ENCODE measurements at regions not wholly inside any gene's neighbourhood (a gene's known extent, or its start where the extent isn't known, plus 50 kb on each side); places are given as distances from the start of the nearest gene placed in this dataset.

GRCh38 chr15:60057554-60057953 is 53.4 kb downstream of the FOXB1 start:
- DNase-seq (ENCODE audit: low read depth in 4 of 4, low spot score in 2 of 4): no peak

DNA sequence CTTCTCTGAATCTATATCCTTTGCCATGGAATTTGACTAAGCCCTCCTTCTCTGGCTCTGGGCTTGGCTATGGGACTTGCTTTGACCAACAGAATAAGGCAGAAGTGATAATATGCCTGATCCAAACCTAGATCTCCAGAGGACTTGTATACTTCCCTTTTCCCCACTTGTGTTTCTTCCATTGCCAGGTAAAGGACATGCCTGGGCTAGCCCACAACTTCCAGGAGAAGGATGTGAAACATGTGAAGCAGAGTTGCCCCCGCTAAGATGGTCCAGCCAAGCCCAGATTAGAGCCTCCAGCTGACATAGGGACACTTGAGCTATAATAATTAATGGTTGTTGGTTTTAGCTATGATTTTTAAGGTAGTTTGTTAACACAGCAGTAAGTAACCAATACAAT is 55.1 kb downstream of the FOXB1 start:
- DNase-seq (ENCODE audit: low read depth in 4 of 4, low spot score in 2 of 4): no peak

GRCh38 chr15:60061758-60062157 is 57.6 kb downstream of the FOXB1 start:
- no peak for DNase-seq (ENCODE audit: low read depth in 4 of 4, low spot score in 2 of 4)

- DNase-seq (ENCODE audit: low read depth in 4 of 4, low spot score in 2 of 4): no peak
These were observed 58.7 kb downstream of the FOXB1 start for GRCh38 chr15:60062826-60063225.

- no peak for DNase-seq (ENCODE audit: low read depth in 4 of 4, low spot score in 2 of 4)
These were observed 61.8 kb downstream of the FOXB1 start for GRCh38 chr15:60065951-60066350.

DNA sequence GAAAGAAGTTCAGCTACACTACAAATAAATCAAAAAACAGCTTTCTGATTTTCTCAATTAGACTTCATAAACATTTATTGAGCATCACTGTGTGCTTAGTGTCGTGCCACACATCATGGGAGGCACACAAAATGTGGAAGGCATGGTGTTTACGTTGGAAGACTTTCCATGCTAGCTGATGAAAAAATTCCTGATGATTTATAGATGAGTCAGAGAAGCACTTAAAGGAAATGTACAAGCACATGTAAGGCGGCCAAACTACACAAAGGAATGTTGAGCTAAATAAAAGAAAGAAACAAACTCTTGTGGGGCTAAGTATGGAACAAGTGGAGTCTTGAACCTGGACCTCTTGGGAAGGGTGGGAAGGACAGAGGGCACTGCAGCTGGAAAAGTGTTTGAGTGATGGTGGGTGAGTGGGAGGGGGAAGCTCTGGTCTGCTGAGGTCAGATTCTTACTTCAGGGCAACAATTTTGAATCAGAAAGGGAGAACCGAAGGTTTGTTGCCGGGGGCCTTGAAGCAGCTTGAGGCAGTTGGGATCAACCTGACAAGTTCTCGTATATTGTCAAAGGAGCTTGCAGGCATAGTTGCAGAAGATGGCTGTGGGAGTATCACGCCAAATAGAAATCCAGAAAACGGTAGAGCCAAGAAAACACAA is 66.9 kb downstream of the FOXB1 start:
- DNase-seq (ENCODE audit: low read depth in 4 of 4, low spot score in 2 of 4): no peak

GRCh38 chr15:60072826-60073465 is 68.8 kb downstream of the FOXB1 start:
- no peak for DNase-seq (ENCODE audit: low read depth in 4 of 4, low spot score in 2 of 4)

DNA sequence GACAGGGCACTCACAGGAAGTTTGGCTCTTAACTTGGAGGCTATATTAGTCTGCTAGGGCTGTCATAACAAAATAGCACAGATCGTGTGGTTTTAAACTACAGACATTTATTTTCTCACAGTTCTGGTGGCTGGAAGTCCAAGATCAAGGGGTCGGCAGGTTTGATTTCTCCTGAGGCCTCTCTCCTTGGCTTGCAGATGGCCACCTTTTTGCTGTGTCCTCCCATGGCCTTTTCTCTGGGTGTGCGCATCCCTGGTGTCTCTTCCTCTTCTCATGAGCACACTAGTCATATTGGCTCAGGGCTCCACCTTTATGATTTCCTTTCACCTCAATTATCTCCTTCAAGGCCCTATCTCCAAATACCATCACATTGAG is 69.3 kb downstream of the FOXB1 start:
- DNase-seq (ENCODE audit: low read depth in 4 of 4, low spot score in 2 of 4): no peak

- DNase-seq (ENCODE audit: low read depth in 4 of 4, low spot score in 2 of 4): no peak
These were observed 70.2 kb downstream of the FOXB1 start for GRCh38 chr15:60074181-60074885.

GRCh38 chr15:60076045-60076444 is 71.9 kb downstream of the FOXB1 start:
- no peak for DNase-seq (ENCODE audit: low read depth in 4 of 4, low spot score in 2 of 4)

DNA sequence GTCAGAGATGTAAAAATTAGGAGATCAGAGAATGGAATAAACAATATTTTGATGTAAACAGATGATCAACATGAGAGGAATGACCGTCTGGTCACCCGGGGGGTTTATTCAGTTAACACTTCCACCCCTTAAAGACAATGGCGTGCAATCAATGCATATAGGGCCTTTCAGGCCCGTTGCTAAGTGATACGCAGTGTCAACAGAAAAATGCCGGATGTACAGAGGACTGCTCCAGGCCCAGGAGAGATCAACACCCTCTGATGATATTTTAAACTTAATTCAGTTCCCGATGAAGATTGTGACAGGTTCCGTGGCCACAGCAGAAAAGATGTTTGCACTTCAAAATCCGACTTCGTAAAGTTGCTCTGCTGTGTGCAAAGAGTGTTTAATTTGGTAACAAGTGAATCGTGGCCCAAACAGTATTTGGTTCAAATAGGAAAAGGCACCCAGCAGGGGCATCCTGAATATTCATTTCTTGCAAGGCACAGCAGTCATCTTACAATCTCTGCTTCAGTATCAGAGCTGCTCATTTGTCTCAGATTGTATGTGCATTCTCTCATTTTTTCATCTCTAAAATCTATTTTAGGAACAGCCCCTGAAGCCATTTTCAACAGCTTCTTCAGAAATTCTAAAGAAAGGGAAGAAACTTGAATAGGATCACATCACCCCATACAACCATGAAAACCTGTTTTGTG is 72.6 kb downstream of the FOXB1 start:
- DNase-seq (ENCODE audit: low read depth in 4 of 4, low spot score in 2 of 4): no peak

- DNase-seq (ENCODE audit: low read depth in 4 of 4, low spot score in 2 of 4): no peak
These were observed 73.7 kb downstream of the FOXB1 start for GRCh38 chr15:60077581-60078359.

- no peak for DNase-seq (ENCODE audit: low read depth in 4 of 4, low spot score in 2 of 4)
These were observed 75.1 kb downstream of the FOXB1 start for GRCh38 chr15:60079210-60079609.

DNA sequence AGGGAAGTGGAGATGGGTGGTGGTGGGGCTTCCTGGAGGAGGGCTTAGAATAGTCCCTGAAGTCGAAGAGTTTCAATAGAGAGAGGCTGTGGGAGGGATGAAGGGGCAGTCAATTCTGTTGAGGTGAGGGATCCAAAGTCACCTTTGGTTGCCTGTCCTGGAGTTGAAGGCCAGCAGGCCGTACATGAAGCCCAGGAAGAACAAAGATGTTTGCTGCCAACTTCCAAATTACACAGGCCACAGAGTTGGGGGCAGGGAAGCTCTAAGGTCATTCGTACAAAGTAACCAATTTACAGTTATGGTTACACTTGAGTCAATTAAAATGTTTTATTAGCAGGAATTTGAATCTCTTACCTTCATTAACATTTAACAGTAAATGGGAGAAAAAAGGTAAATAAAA is 77.9 kb downstream of the FOXB1 start:
- no peak for DNase-seq (ENCODE audit: low read depth in 4 of 4, low spot score in 2 of 4)

- no peak for DNase-seq (ENCODE audit: low read depth in 4 of 4, low spot score in 2 of 4)
These were observed 79.2 kb downstream of the FOXB1 start for GRCh38 chr15:60083318-60083717.

- no peak for DNase-seq (ENCODE audit: low read depth in 4 of 4, low spot score in 2 of 4)
These were observed 82.7 kb downstream of the FOXB1 start for GRCh38 chr15:60086681-60087429.

DNA sequence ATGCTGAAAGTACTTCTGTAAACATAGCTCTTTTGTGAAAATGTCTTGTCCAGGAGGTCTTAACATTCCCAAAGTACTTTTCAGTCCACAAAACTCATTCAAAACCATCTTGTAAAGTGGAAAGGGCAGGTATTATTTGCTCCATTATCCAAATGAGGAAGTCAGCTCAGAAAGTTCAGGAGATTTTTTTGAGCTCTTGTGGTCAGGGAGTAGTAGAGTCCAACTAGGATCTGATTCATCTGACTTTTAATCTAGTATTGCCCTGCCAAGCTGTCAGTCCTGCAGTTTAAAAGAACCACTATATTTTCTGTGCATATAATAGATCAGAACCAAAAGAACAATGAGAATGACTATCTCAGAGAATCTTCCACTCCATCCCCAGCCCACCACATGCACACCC is 83.5 kb downstream of the FOXB1 start:
- no peak for DNase-seq (ENCODE audit: low read depth in 4 of 4, low spot score in 2 of 4)

GRCh38 chr15:60090747-60091146 is 86.6 kb downstream of the FOXB1 start:
- DNase-seq (ENCODE audit: low read depth in 4 of 4, low spot score in 2 of 4): no peak

DNA sequence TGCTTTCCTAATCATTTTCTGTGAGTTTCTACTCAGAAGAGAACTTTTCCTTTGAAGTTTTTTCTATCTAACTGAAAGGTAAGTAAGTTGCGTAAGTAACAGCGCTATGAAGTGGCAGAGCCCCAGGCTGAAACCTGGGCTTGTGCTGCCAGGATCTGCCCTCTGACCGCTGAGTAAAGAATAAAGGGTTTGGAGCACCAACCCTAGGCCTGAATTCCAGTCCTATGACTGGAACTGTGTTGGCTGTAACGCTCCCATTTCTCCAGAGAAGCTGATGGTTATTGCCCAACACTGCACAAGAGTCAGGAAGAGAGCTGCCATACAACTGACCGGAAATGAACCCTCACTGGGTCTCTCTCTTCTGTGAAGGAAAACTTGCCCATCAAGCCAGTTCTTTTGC is 87.0 kb downstream of the FOXB1 start:
- DNase-seq (ENCODE audit: low read depth in 4 of 4, low spot score in 2 of 4): no peak

- DNase-seq (ENCODE audit: low read depth in 4 of 4, low spot score in 2 of 4): no peak
These were observed 87.8 kb downstream of the FOXB1 start for GRCh38 chr15:60091911-60092310.

Measured in left renal cortex interstitium (tissue), 4 donors.